Breast epithelium (tissue), 4 donors: ENCODE measurements at regions not wholly inside any gene's neighbourhood (a gene's known extent, or its start where the extent isn't known, plus 50 kb on each side); places are given as distances from the start of the nearest gene placed in this dataset.

Experiments used
- DNase-seq, 2 donors: peaks; one replicate each; pipeline ENCODE4 v3.0.0-alpha.2; 2019; ENCODE audit warnings: low spot score in 2 of 2
- H3K27ac ChIP-seq, 2 donors: fragments of 200-600 bp; sonication (generic) in 1 of 2; one replicate each; pipeline ENCODE4 v1.5.1; 2016 to 2019; ENCODE audit warnings: mild to moderate bottlenecking in 1 of 2
- H3K27me3 ChIP-seq, 2 donors: fragments of 200-600 bp; sonication (generic) in 1 of 2; one replicate each; pipeline versions ENCODE4 v1.5.1 to v1.6.0; 2017 to 2019; ENCODE audit warnings: control low read depth in 1 of 2, mild to moderate bottlenecking in 1 of 2
- H3K36me3 ChIP-seq: fragments of 200-600 bp; one replicate; pipeline ENCODE4 v1.5.1; 2019
- H3K4me1 ChIP-seq, 2 donors: fragments of 200-600 bp; sonication (generic); one replicate each; pipeline ENCODE4 v1.5.1; 2016 to 2019; ENCODE audit warnings: control low read depth in 1 of 2
- H3K4me3 ChIP-seq, 3 donors: fragments of 200-600 bp; sonication (generic); 1 replicate in 2 of 3; 2 replicates in 1 of 3; pipeline ENCODE4 v1.5.1; 2016 to 2019; ENCODE audit warnings: mild to moderate bottlenecking in 3 of 3, moderate library complexity in 2 of 3
- H3K9me3 ChIP-seq, 2 donors: fragments of 200-600 bp; sonication (generic) in 1 of 2; one replicate each; pipeline ENCODE4 v1.5.1; 2016 to 2019; ENCODE audit warnings: control low read depth in 1 of 2
- CTCF ChIP-seq, 3 donors: fragments of 450-650 bp; IDR thresholded peaks; one replicate each; pipeline ENCODE4 v1.5.1; 2016 to 2017; ENCODE audit warnings: antibody characterized with exemption in 3 of 3, mild to moderate bottlenecking in 3 of 3, moderate library complexity in 3 of 3
- POLR2A ChIP-seq: fragments of 450-650 bp; IDR thresholded peaks from one replicate; pipeline ENCODE4 v1.6.1; 2016; ENCODE audit warnings: antibody characterized with exemption, mild to moderate bottlenecking, moderate library complexity
- POLR2AphosphoS5 ChIP-seq, 3 donors: sonication (generic); formaldehyde crosslinking; IDR thresholded peaks; one replicate each; pipeline ENCODE4 v1.6.1; 2017; ENCODE audit warnings: antibody characterized with exemption in 3 of 3
- intact Hi-C: fragments of 100-400 bp; cut with DNase I; formaldehyde crosslinking; loops from one replicate; pipeline ENCODE4 v1.15.1; 2023; ENCODE audit warnings: low total_unique reads

DNA sequence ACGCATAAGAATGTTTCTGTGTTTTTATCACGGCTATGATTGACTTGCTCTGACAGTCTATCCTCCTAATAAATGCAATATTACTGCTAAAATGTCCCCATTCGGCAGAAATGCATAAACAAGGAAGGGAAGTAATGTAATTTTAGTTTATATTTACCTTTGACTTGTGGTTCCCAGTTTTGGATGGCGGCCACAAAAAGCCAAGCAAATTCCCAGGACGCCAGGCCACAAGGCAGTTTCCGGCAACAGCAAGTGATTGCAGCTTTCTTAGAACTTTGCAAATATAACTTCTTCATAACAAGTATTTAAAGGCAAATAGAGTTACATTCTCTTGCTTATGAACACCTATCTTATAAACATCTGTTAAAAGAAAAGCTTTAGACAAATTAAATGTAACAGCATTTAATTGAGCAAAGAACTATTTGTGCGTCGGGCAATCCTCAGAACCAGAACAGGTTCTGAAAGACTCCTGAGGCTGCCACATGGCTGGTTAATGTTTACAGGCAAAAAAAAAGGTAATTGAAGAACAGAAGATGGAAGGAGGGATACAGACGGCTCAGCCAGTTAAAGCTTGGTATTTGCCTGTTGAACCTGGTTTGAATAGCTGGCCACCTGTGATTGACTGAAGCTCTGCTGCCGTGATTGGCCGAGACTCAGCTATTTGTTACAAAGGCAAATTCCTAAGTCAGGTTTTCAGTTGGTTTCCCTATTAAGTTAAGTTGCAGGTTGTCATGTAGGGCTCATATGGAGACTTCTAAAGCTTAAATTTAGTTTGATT lies 80.8 kb downstream of the C21orf91 start:
- intact Hi-C loops, result no loop called here
- no peak for TF ChIP-seq CTCF (IDR thresholded peaks at IDR 0.05)
- peak in 1 of 3 donors; percentile 33 for TF ChIP-seq POLR2AphosphoS5 (IDR thresholded peaks at IDR 0.05)
- H3K36me3 ChIP-seq, result no peaks in the 10 kb centered on the region
- H3K27ac ChIP-seq, result peak overlapping the region; percentile 56 to 58
- H3K4me3 ChIP-seq, result no peak overlapping the region
- no peaks in the 10 kb centered on the region for H3K27me3 ChIP-seq
- peaks cover 0 to 3% of the 10 kb centered on the region in 2 donors for H3K9me3 ChIP-seq
- H3K4me1 ChIP-seq, result no peaks in the 10 kb centered on the region
- DNase-seq, result peak; percentile 49 to 67

GRCh38 chr21:17736072-17736471 lies 83.1 kb downstream of the C21orf91 start:
- no peak for DNase-seq
- Histone ChIP-seq H3K36me3 (no peaks in the 10 kb centered on the region), H3K27ac (no peak overlapping the region), H3K9me3 (no peaks in the 10 kb centered on the region), H3K4me1 (no peaks in the 10 kb centered on the region), H3K27me3 (no peaks in the 10 kb centered on the region), H3K4me3 (no peak overlapping the region)
- intact Hi-C loops, result no loop called here
- TF ChIP-seq POLR2A (no peak), POLR2AphosphoS5 (IDR thresholded peaks at IDR 0.05) (no peak), CTCF (IDR thresholded peaks at IDR 0.05) (no peak)

DNA sequence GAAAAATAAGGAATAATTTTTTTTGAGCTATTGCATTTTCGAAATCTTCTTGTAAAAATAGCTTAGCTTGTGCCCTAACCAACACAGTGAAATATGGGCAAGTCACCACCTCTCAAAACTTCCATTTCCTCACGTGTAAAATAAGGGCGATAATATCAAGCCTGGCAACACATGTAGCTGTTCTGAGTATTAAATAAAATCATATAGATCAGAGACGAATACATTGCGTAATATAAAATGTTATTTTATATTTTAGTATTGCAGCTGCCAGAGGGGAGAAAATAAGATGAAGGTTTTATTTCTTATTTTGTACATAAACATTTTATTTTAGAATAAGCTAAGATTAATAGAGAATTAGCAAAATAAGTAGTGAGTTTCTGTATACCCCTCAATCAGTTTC lies 85.9 kb downstream of the C21orf91 start:
- TF ChIP-seq CTCF (IDR thresholded peaks at IDR 0.05) (no peak), POLR2AphosphoS5 (IDR thresholded peaks at IDR 0.05) (no peak), POLR2A (no peak)
- intact Hi-C loops, result no loop called here
- Histone ChIP-seq H3K27ac (no peak overlapping the region), H3K27me3 (no peaks in the 10 kb centered on the region), H3K4me1 (no peaks in the 10 kb centered on the region), H3K36me3 (no peaks in the 10 kb centered on the region), H3K4me3 (no peak overlapping the region), H3K9me3 (no peaks in the 10 kb centered on the region)
- DNase-seq, result no peak

- H3K4me1 ChIP-seq, result no peaks in the 10 kb centered on the region
- intact Hi-C loops, result no loop called here
- H3K27ac ChIP-seq, result no peak overlapping the region
- no peaks in the 10 kb centered on the region for H3K36me3 ChIP-seq
- no peak for DNase-seq
- H3K4me3 ChIP-seq, result no peak overlapping the region
- H3K27me3 ChIP-seq, result no peaks in the 10 kb centered on the region
- TF ChIP-seq POLR2AphosphoS5 (IDR thresholded peaks at IDR 0.05) (no peak), POLR2A (no peak), CTCF (IDR thresholded peaks at IDR 0.05) (no peak)
- H3K9me3 ChIP-seq, result no peaks in the 10 kb centered on the region
Observed at GRCh38 chr21:17732306-17732705, 86.8 kb downstream of the C21orf91 start.

- H3K27ac ChIP-seq, result no peak overlapping the region
- no peaks in the 10 kb centered on the region for H3K27me3 ChIP-seq
- no peak overlapping the region for H3K4me3 ChIP-seq
- TF ChIP-seq POLR2A (no peak), CTCF (IDR thresholded peaks at IDR 0.05) (no peak), POLR2AphosphoS5 (IDR thresholded peaks at IDR 0.05) (no peak)
- DNase-seq, result no peak
- no peaks in the 10 kb centered on the region for H3K9me3 ChIP-seq
- intact Hi-C loops, result no loop called here
- H3K36me3 ChIP-seq, result no peaks in the 10 kb centered on the region
- no peaks in the 10 kb centered on the region for H3K4me1 ChIP-seq
Observed at GRCh38 chr21:17731554-17731953, 87.6 kb downstream of the C21orf91 start.
